ENCODE measurements at regions not wholly inside any gene's neighbourhood (a gene's known extent, or its start where the extent isn't known, plus 50 kb on each side); places are given as distances from the start of the nearest gene placed in this dataset.

- no peak overlapping the region for H3K4me3 Mint-ChIP-seq
- POLR2A ChIA-PET = no interaction called here
- CTCF ChIA-PET = no interaction called here
- no peaks in the 10 kb centered on the region for H3K4me1 Mint-ChIP-seq
- H3K9me3 Mint-ChIP-seq = peaks cover 18% of the 10 kb centered on the region
- TF ChIP-seq ZNF317 (CRISPR knock-in tag; IDR thresholded peaks at IDR 0.05; ENCODE audit: borderline replicate concordance, low read depth) (no peak), ZSCAN18 (CRISPR knock-in tag; IDR thresholded peaks at IDR 0.05) (no peak), FOXK1 (CRISPR knock-in tag; IDR thresholded peaks at IDR 0.05) (no peak), MAX (CRISPR knock-in tag; IDR thresholded peaks at IDR 0.05) (no peak), ZMAT4 (CRISPR knock-in tag; IDR thresholded peaks at IDR 0.05) (no peak), OVOL2 (CRISPR knock-in tag; IDR thresholded peaks at IDR 0.05; ENCODE audit: borderline replicate concordance) (no peak), ZNF671 (CRISPR knock-in tag; IDR thresholded peaks at IDR 0.05) (no peak), NFYB (CRISPR knock-in tag; conservative IDR thresholded peaks at IDR 0.05; ENCODE audit: low read depth) (no peak), ZNF263 (CRISPR knock-in tag; IDR thresholded peaks at IDR 0.05; ENCODE audit: low read depth) (no peak), AR (CRISPR knock-in tag; IDR thresholded peaks at IDR 0.05) (no peak), SOX15 (CRISPR knock-in tag; IDR thresholded peaks at IDR 0.05) (no peak), ARID4B (CRISPR knock-in tag; IDR thresholded peaks at IDR 0.05; ENCODE audit: borderline replicate concordance) (no peak), NR3C1 (CRISPR knock-in tag; conservative IDR thresholded peaks at IDR 0.05; ENCODE audit: low read depth) (no peak)
- TF ChIP-seq, protein P1, sequence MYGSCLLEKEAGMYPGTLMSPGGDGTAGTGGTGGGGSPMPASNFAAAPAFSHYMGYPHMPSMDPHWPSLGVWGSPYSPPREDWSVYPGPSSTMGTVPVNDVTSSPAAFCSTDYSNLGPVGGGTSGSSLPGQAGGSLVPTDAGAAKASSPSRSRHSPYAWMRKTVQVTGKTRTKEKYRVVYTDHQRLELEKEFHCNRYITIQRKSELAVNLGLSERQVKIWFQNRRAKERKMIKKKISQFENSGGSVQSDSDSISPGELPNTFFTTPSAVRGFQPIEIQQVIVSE (CRISPR knock-in tag; IDR thresholded peaks at IDR 0.05; ENCODE audit: borderline replicate concordance) = no peak
- TF ChIP-seq, protein P2, sequence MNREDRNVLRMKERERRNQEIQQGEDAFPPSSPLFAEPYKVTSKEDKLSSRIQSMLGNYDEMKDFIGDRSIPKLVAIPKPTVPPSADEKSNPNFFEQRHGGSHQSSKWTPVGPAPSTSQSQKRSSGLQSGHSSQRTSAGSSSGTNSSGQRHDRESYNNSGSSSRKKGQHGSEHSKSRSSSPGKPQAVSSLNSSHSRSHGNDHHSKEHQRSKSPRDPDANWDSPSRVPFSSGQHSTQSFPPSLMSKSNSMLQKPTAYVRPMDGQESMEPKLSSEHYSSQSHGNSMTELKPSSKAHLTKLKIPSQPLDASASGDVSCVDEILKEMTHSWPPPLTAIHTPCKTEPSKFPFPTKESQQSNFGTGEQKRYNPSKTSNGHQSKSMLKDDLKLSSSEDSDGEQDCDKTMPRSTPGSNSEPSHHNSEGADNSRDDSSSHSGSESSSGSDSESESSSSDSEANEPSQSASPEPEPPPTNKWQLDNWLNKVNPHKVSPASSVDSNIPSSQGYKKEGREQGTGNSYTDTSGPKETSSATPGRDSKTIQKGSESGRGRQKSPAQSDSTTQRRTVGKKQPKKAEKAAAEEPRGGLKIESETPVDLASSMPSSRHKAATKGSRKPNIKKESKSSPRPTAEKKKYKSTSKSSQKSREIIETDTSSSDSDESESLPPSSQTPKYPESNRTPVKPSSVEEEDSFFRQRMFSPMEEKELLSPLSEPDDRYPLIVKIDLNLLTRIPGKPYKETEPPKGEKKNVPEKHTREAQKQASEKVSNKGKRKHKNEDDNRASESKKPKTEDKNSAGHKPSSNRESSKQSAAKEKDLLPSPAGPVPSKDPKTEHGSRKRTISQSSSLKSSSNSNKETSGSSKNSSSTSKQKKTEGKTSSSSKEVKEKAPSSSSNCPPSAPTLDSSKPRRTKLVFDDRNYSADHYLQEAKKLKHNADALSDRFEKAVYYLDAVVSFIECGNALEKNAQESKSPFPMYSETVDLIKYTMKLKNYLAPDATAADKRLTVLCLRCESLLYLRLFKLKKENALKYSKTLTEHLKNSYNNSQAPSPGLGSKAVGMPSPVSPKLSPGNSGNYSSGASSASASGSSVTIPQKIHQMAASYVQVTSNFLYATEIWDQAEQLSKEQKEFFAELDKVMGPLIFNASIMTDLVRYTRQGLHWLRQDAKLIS (CRISPR knock-in tag; IDR thresholded peaks at IDR 0.05; ENCODE audit: borderline replicate concordance) = no peak
- TF ChIP-seq, protein P3, sequence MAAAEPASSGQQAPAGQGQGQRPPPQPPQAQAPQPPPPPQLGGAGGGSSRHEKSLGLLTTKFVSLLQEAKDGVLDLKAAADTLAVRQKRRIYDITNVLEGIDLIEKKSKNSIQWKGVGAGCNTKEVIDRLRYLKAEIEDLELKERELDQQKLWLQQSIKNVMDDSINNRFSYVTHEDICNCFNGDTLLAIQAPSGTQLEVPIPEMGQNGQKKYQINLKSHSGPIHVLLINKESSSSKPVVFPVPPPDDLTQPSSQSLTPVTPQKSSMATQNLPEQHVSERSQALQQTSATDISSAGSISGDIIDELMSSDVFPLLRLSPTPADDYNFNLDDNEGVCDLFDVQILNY (CRISPR knock-in tag; IDR thresholded peaks at IDR 0.05) = no peak
- ATAC-seq = no peak
- no peaks in the 10 kb centered on the region for H3K27me3 Mint-ChIP-seq (ENCODE audit: low read depth)
- no peak for DNase-seq (ENCODE audit: low spot score)
- peaks cover 3% of the 10 kb centered on the region for H3K36me3 Mint-ChIP-seq
- H3K27ac Mint-ChIP-seq = no peak overlapping the region
These were observed 121.3 kb upstream of the KRAS start for GRCh38 chr12:25372002-25372401.
